Peyer's patch (tissue), 4 donors: ENCODE measurements at regions not wholly inside any gene's neighbourhood (a gene's known extent, or its start where the extent isn't known, plus 50 kb on each side); places are given as distances from the start of the nearest gene placed in this dataset.

ENCODE experiments used
- DNase-seq, 3 donors: peaks; one replicate each; pipeline ENCODE4 v3.0.0-alpha.2; 2017 to 2019
- H3K27ac ChIP-seq, 4 donors: fragments of 200-600 bp; sonication (generic); one replicate each; pipeline ENCODE4 v1.5.1; 2016 to 2019
- H3K27me3 ChIP-seq, 2 donors: fragments of 200-600 bp; sonication (generic); one replicate each; pipeline ENCODE4 v1.5.1; 2019
- H3K36me3 ChIP-seq, 3 donors: fragments of 200-600 bp; sonication (generic); one replicate each; pipeline ENCODE4 v1.5.1; 2016 to 2019
- H3K4me1 ChIP-seq, 4 donors: fragments of 200-600 bp; sonication (generic); one replicate each; pipeline ENCODE4 v1.5.1; 2016 to 2019
- H3K4me3 ChIP-seq, 4 donors: fragments of 200-600 bp; sonication (generic); 1 replicate in 3 of 4; 2 replicates in 1 of 4; pipeline ENCODE4 v1.5.1; 2016 to 2019; ENCODE audit warnings: mild to moderate bottlenecking in 1 of 4
- H3K9me3 ChIP-seq, 4 donors: fragments of 200-600 bp; sonication (generic); one replicate each; pipeline ENCODE4 v1.5.1; 2016 to 2019; ENCODE audit warnings: mild to moderate bottlenecking in 1 of 4
- CTCF ChIP-seq, 6 experiments: fragments of 450-650 bp in 4 of 6; fragments of 200-600 bp in 2 of 6; sonication (generic) in 1 of 6; IDR thresholded peaks; one replicate each; pipeline ENCODE4 v1.5.1; 2017 to 2019; ENCODE audit warnings: antibody characterized with exemption in 6 of 6, mild to moderate bottlenecking in 3 of 6, moderate library complexity in 1 of 6
- POLR2A ChIP-seq, 2 donors: fragments of 450-650 bp; IDR thresholded peaks; one replicate each; pipeline ENCODE4 v1.5.1; 2017; ENCODE audit warnings: antibody characterized with exemption in 2 of 2, mild to moderate bottlenecking in 2 of 2, moderate library complexity in 2 of 2

- no peaks in the 10 kb centered on the region for H3K27me3 ChIP-seq
- TF ChIP-seq POLR2A (IDR thresholded peaks at IDR 0.05) (no peak), CTCF (IDR thresholded peaks at IDR 0.05) (no peak)
- H3K36me3 ChIP-seq, result no peaks in the 10 kb centered on the region
- no peaks in the 10 kb centered on the region for H3K4me1 ChIP-seq
- no peaks in the 10 kb centered on the region for H3K9me3 ChIP-seq
- DNase-seq, result no peak
- H3K4me3 ChIP-seq, result no peak overlapping the region
- no peak overlapping the region for H3K27ac ChIP-seq
Measured at GRCh38 chr12:58416236-58416635, 474.9 kb downstream of the ATP23 start.

- no peak for DNase-seq
- TF ChIP-seq POLR2A (IDR thresholded peaks at IDR 0.05) (no peak), CTCF (IDR thresholded peaks at IDR 0.05) (no peak)
Measured at GRCh38 chr12:58419196-58419760, 477.9 kb downstream of the ATP23 start.

GRCh38 chr12:58419905-58420304 is 478.5 kb downstream of the ATP23 start:
- no peak overlapping the region for H3K27ac ChIP-seq
- no peaks in the 10 kb centered on the region for H3K4me1 ChIP-seq
- TF ChIP-seq POLR2A (IDR thresholded peaks at IDR 0.05), result no peak
- no peak for TF ChIP-seq CTCF (IDR thresholded peaks at IDR 0.05)
- no peak overlapping the region for H3K4me3 ChIP-seq
- no peak for DNase-seq
- no peaks in the 10 kb centered on the region for H3K9me3 ChIP-seq
- H3K36me3 ChIP-seq, result no peaks in the 10 kb centered on the region
- H3K27me3 ChIP-seq, result no peaks in the 10 kb centered on the region

More at GRCh38 chr12:58419196-58419760, 477.9 kb downstream of the ATP23 start:
- Histone ChIP-seq H3K36me3 (no peaks in the 10 kb centered on the region), H3K27ac (no peak overlapping the region), H3K9me3 (no peaks in the 10 kb centered on the region), H3K4me1 (no peaks in the 10 kb centered on the region), H3K27me3 (no peaks in the 10 kb centered on the region), H3K4me3 (no peak overlapping the region)

GRCh38 chr12:58420503-58420902 is 479.1 kb downstream of the ATP23 start:
- H3K9me3 ChIP-seq, result no peaks in the 10 kb centered on the region
- H3K36me3 ChIP-seq, result no peaks in the 10 kb centered on the region
- no peak overlapping the region for H3K27ac ChIP-seq
- H3K4me1 ChIP-seq, result peaks cover 0 to 2% (median 0%) of the 10 kb centered on the region in 4 donors
- TF ChIP-seq POLR2A (IDR thresholded peaks at IDR 0.05) (no peak), CTCF (IDR thresholded peaks at IDR 0.05) (no peak)
- H3K4me3 ChIP-seq, result no peak overlapping the region
- H3K27me3 ChIP-seq, result no peaks in the 10 kb centered on the region
- no peak for DNase-seq

- Histone ChIP-seq H3K27ac (no peak overlapping the region), H3K36me3 (no peaks in the 10 kb centered on the region), H3K27me3 (no peaks in the 10 kb centered on the region), H3K4me3 (no peak overlapping the region), H3K4me1 (peaks cover 0 to 12% (median 0%) of the 10 kb centered on the region in 4 donors), H3K9me3 (no peaks in the 10 kb centered on the region)
- TF ChIP-seq CTCF (IDR thresholded peaks at IDR 0.05), result no peak
- TF ChIP-seq POLR2A (IDR thresholded peaks at IDR 0.05), result no peak
- no peak for DNase-seq
Measured at GRCh38 chr12:58421990-58422389, 480.6 kb downstream of the ATP23 start.
